Brain microvascular endothelial cell (primary cell): ENCODE measurements at regions not wholly inside any gene's neighbourhood (a gene's known extent, or its start where the extent isn't known, plus 50 kb on each side); places are given as distances from the start of the nearest gene placed in this dataset.

Source experiments
- DNase-seq: peaks from one replicate; pipeline ENCODE4 v3.0.0-alpha.2; 2020
- H3K27ac ChIP-seq: fragments of 250-450 bp; sonication (Bioruptor Pico); 2 replicates; pipeline ENCODE4 v1.5.1; 2020; ENCODE audit warnings: mild to moderate bottlenecking, moderate library complexity
- H3K27me3 ChIP-seq: fragments of 250-450 bp; sonication (Bioruptor Pico); replicated peaks from 2 replicates; pipeline ENCODE4 v1.5.1; 2020; ENCODE audit warnings: mild to moderate bottlenecking
- H3K36me3 ChIP-seq: fragments of 250-450 bp; sonication (Bioruptor Pico); replicated peaks from 2 replicates; pipeline ENCODE4 v1.5.1; 2020; ENCODE audit warnings: mild to moderate bottlenecking
- H3K4me3 ChIP-seq: 2 replicates; pipeline ENCODE4 v1.5.1; 2011; ENCODE audit warnings: low read depth, mild to moderate bottlenecking, control low read depth, low read length, moderate library complexity
- CTCF ChIP-seq: IDR thresholded peaks from 2 replicates; pipeline ENCODE4 v1.5.1; 2011; ENCODE audit warnings: low read depth, mild to moderate bottlenecking, moderate library complexity, low read length, control low read depth, inconsistent platforms; ENCODE audit errors: missing control alignments
- in situ Hi-C: cut with HindIII; loops from 2 replicates; pipeline ENCODE4 v1.10.0; 2017; ENCODE audit warnings: low sequenced_read_pairs, low pct_ligation_motif_present

GRCh38 chr5:159819591-159820411, 96.5 kb upstream of the ADRA1B start:
- Histone ChIP-seq H3K27ac (no peak overlapping the region), H3K36me3 (no peaks in the 10 kb centered on the region), H3K4me3 (no peak overlapping the region), H3K27me3 (no peaks in the 10 kb centered on the region)
- in situ Hi-C loops: no loop called here
- no peak for TF ChIP-seq CTCF
- DNase-seq: no peak

- Histone ChIP-seq H3K27ac (no peak overlapping the region), H3K27me3 (no peaks in the 10 kb centered on the region), H3K4me3 (no peak overlapping the region), H3K36me3 (no peaks in the 10 kb centered on the region)
- in situ Hi-C loops: no loop called here
- TF ChIP-seq CTCF: no peak
- no peak for DNase-seq
Observed at GRCh38 chr5:159820692-159821091, 95.6 kb upstream of the ADRA1B start.

- in situ Hi-C loops: no loop called here
- no peak overlapping the region for H3K27ac ChIP-seq
- DNase-seq: no peak
- no peak for TF ChIP-seq CTCF
- no peaks in the 10 kb centered on the region for H3K36me3 ChIP-seq
- no peak overlapping the region for H3K4me3 ChIP-seq
- H3K27me3 ChIP-seq: no peaks in the 10 kb centered on the region
Observed at GRCh38 chr5:159821461-159821940, 94.8 kb upstream of the ADRA1B start.

- no peak for DNase-seq
- H3K36me3 ChIP-seq: no peaks in the 10 kb centered on the region
- no peaks in the 10 kb centered on the region for H3K27me3 ChIP-seq
- no peak overlapping the region for H3K4me3 ChIP-seq
- TF ChIP-seq CTCF: no peak
- in situ Hi-C loops: no loop called here
- H3K27ac ChIP-seq: no peak overlapping the region
Observed at GRCh38 chr5:159824188-159825161, 91.8 kb upstream of the ADRA1B start.

GRCh38 chr5:159825551-159826051, 90.7 kb upstream of the ADRA1B start:
- no peak for DNase-seq
- no peaks in the 10 kb centered on the region for H3K36me3 ChIP-seq
- H3K27me3 ChIP-seq: no peaks in the 10 kb centered on the region
- no peak overlapping the region for H3K4me3 ChIP-seq
- in situ Hi-C loops: no loop called here
- H3K27ac ChIP-seq: no peak overlapping the region
- TF ChIP-seq CTCF: no peak
